ENCODE measurements at regions not wholly inside any gene's neighbourhood (a gene's known extent, or its start where the extent isn't known, plus 50 kb on each side); places are given as distances from the start of the nearest gene placed in this dataset.
A peak's percentile ranks its signal among the peaks of the same experiment; 100 is the strongest.

GRCh38 chr16:35364263-35364662 is 1904.9 kb downstream of the TP53TG3F start:
- Histone ChIP-seq H3K9me1 (ENCODE audit: control insufficient read depth, extremely low read depth, insufficient read depth, low read length) (no peaks in the 10 kb centered on the region), H3K36me3 (ENCODE audit: control insufficient read depth in 2 of 2, extremely low read depth in 1 of 2, insufficient read depth in 2 of 2, low read length in 2 of 2) (no peaks in the 10 kb centered on the region), H3K27me3 (ENCODE audit: control insufficient read depth, extremely low read depth, insufficient read depth, low read length) (no peaks in the 10 kb centered on the region), H3K4me2 (ENCODE audit: control insufficient read depth, extremely low read depth, insufficient read depth, low read depth, low read length) (no peak overlapping the region), H3K9me3 (ENCODE audit: control insufficient read depth, low read depth, low read length) (no peaks in the 10 kb centered on the region), H4K20me1 (ENCODE audit: control insufficient read depth, extremely low read depth, insufficient read depth, low read length) (no peaks in the 10 kb centered on the region), H2AFZ (ENCODE audit: control insufficient read depth, low read length) (no peak overlapping the region), H3K9ac (ENCODE audit: control insufficient read depth, extremely low read depth, insufficient read depth, low read length) (no peak overlapping the region), H3K27ac (ENCODE audit: control insufficient read depth, insufficient read depth, low read length) (no peak overlapping the region), H3K79me2 (ENCODE audit: control insufficient read depth, insufficient read depth, low read length) (no peaks in the 10 kb centered on the region), H3K4me3 (ENCODE audit: control insufficient read depth in 2 of 3, extremely low read depth in 1 of 3, insufficient read depth in 2 of 3, low read depth in 1 of 3, low read length in 3 of 3) (no peak overlapping the region), H3K4me1 (ENCODE audit: control insufficient read depth, extremely low read depth, insufficient read depth, low read length) (peaks cover 28% of the 10 kb centered on the region)
- FAIRE-seq, result no peak
- TF ChIP-seq EZH2 (IDR thresholded peaks at IDR 0.05; ENCODE audit: low read length), result no peak
- TF ChIP-seq CTCF (optimal IDR thresholded peaks at IDR 0.05 in 1 of 3, IDR thresholded peaks at IDR 0.05 in 1 of 3, conservative IDR thresholded peaks at IDR 0.05 in 1 of 3; ENCODE audit: extremely low read depth in 1 of 3, insufficient read depth in 2 of 3, low read length in 3 of 3), result no peak
- no peak for DNase-seq (ENCODE audit: low read depth, low spot score)
- dilution Hi-C loops (cut with MboI; ENCODE audit: extremely low pct_ligation_motif_present, low sequenced_read_pairs), result no loop called here

GRCh38 chr16:35365675-35366074 is 1906.3 kb downstream of the TP53TG3F start:
- Histone ChIP-seq H3K9me1 (ENCODE audit: control insufficient read depth, extremely low read depth, insufficient read depth, low read length) (no peaks in the 10 kb centered on the region), H3K9ac (ENCODE audit: control insufficient read depth, extremely low read depth, insufficient read depth, low read length) (no peak overlapping the region), H3K36me3 (ENCODE audit: control insufficient read depth in 2 of 2, extremely low read depth in 1 of 2, insufficient read depth in 2 of 2, low read length in 2 of 2) (no peaks in the 10 kb centered on the region), H2AFZ (ENCODE audit: control insufficient read depth, low read length) (peak overlapping the region; percentile 40), H3K27ac (ENCODE audit: control insufficient read depth, insufficient read depth, low read length) (peak overlapping the region; percentile 40), H3K4me3 (ENCODE audit: control insufficient read depth in 2 of 3, extremely low read depth in 1 of 3, insufficient read depth in 2 of 3, low read depth in 1 of 3, low read length in 3 of 3) (no peak overlapping the region), H4K20me1 (ENCODE audit: control insufficient read depth, extremely low read depth, insufficient read depth, low read length) (no peaks in the 10 kb centered on the region), H3K4me1 (ENCODE audit: control insufficient read depth, extremely low read depth, insufficient read depth, low read length) (peaks cover 39% of the 10 kb centered on the region), H3K79me2 (ENCODE audit: control insufficient read depth, insufficient read depth, low read length) (no peaks in the 10 kb centered on the region), H3K9me3 (ENCODE audit: control insufficient read depth, low read depth, low read length) (no peaks in the 10 kb centered on the region), H3K4me2 (ENCODE audit: control insufficient read depth, extremely low read depth, insufficient read depth, low read depth, low read length) (peak overlapping the region; percentile 49), H3K27me3 (ENCODE audit: control insufficient read depth, extremely low read depth, insufficient read depth, low read length) (no peaks in the 10 kb centered on the region)
- DNase-seq (ENCODE audit: low read depth, low spot score), result peak; percentile 77
- no peak for FAIRE-seq
- TF ChIP-seq CTCF (optimal IDR thresholded peaks at IDR 0.05 in 1 of 3, IDR thresholded peaks at IDR 0.05 in 1 of 3, conservative IDR thresholded peaks at IDR 0.05 in 1 of 3; ENCODE audit: extremely low read depth in 1 of 3, insufficient read depth in 2 of 3, low read length in 3 of 3) (peak in 1 of 3 experiments; percentile 35), EZH2 (IDR thresholded peaks at IDR 0.05; ENCODE audit: low read length) (no peak)
- dilution Hi-C loops (cut with MboI; ENCODE audit: extremely low pct_ligation_motif_present, low sequenced_read_pairs), result no loop called here

All from keratinocyte (primary cell).